K562 (cell line): ENCODE measurements at regions not wholly inside any gene's neighbourhood (a gene's known extent, or its start where the extent isn't known, plus 50 kb on each side); places are given as distances from the start of the nearest gene placed in this dataset.
"Not testable (repeated sequence)": the region's sequence is repeated elsewhere in the genome, so short reads cannot be mapped to it uniquely, and the experiment has no call there.

ENCODE experiments used
- ATAC-seq: fragments of 200-7000 bp; cut with Tn5 transposase; 3 replicates; pipeline ENCODE4 v1.9.1; 2020; ENCODE audit warnings: moderate library complexity
- BruUV-seq: library from RNA; stranded (reverse); fragments of 400-500 nt; replicated peaks from 2 replicates; lab custom pipeline; 2021; lab: Mats Ljungman, UMichigan
- CTCF ChIA-PET: fragments of 300-600 bp; formaldehyde crosslinking; extraction: SDS; loops from one replicate; lab custom pipeline; 2021; ENCODE audit warnings: low intra/inter-chr PET ratio; lab: Yijun Ruan, JAX
- POLR2A ChIA-PET: fragments of 300-600, 350-650 bp; sonication (Branson Sonifier 250); formaldehyde crosslinking; extraction: SDS; loops from one replicate; lab custom pipeline; 2021; ENCODE audit warnings: antibody characterized with exemption, inconsistent platforms; lab: Yijun Ruan, JAX
- DNase-seq, 4 experiments: peaks; one replicate each; pipeline versions ENCODE4 v3.0.0 to v3.0.0-alpha.2; 2011 to 2018; ENCODE audit warnings: low spot score in 3 of 4, mixed read lengths in 3 of 4; ENCODE audit errors: extremely low read depth in 1 of 4
- FAIRE-seq: peaks from 2 replicates; lab custom pipeline; 2011; peaks lifted over from hg19 to GRCh38; lab: Jason Lieb, UNC
- H2AFZ ChIP-seq: 2 replicates; pipeline ENCODE4 v1.6.0; 2011; ENCODE audit warnings: low read depth, low read length, control low read depth, inconsistent platforms
- H3K27ac ChIP-seq: fragments of 200-600 bp; 3 replicates; pipeline ENCODE4 v1.8.0; 2011; ENCODE audit warnings: low read depth, mild to moderate bottlenecking, control low read depth, inconsistent platforms, low read length, moderate library complexity, mixed read lengths; ENCODE audit errors: extremely low read depth
- H3K27me3 ChIP-seq, 2 experiments: fragments of 300-600 bp in 1 of 2; 2 replicates in 1 of 2; 3 replicates in 1 of 2; pipeline versions ENCODE4 v1.6.0 to v1.8.0; 2011; ENCODE audit warnings: inconsistent platforms in 2 of 2, low read length in 2 of 2, mild to moderate bottlenecking in 1 of 2, mixed read lengths in 1 of 2, moderate library complexity in 1 of 2; ENCODE audit not compliant: control insufficient read depth in 2 of 2, insufficient read depth in 2 of 2
- H3K36me3 ChIP-seq: fragments of 300-600 bp; 3 replicates; pipeline ENCODE4 v1.8.0; 2011; ENCODE audit warnings: mild to moderate bottlenecking, low read length, inconsistent platforms; ENCODE audit not compliant: control insufficient read depth, insufficient read depth
- H3K4me1 ChIP-seq, 2 experiments: fragments of 200-600 bp in 1 of 2; replicated peaks in 1 of 2; 2 replicates in 1 of 2; 3 replicates in 1 of 2; pipeline versions ENCODE4 v1.5.1 to v1.8.0; 2011; ENCODE audit warnings: inconsistent platforms in 2 of 2, low read length in 2 of 2, mild to moderate bottlenecking in 1 of 2, mixed read lengths in 1 of 2, moderate library complexity in 1 of 2; ENCODE audit not compliant: control insufficient read depth in 2 of 2, insufficient read depth in 2 of 2
- H3K4me2 ChIP-seq: 2 replicates; pipeline ENCODE4 v1.6.1; 2011; ENCODE audit warnings: low read length, control low read depth, inconsistent platforms, mixed read lengths; ENCODE audit not compliant: insufficient read depth
- H3K4me3 ChIP-seq: fragments of 200-600 bp; sonication (generic), shearing (Covaris generic); 2 replicates; pipeline ENCODE4 v1.5.1; 2016; ENCODE audit warnings: control low read depth, inconsistent platforms
- H3K79me2 ChIP-seq: fragments of 200-600 bp; 3 replicates; pipeline ENCODE4 v1.8.0; 2011; ENCODE audit warnings: low read length, inconsistent platforms; ENCODE audit not compliant: control insufficient read depth, insufficient read depth
- H3K9ac ChIP-seq, 2 experiments: 2 replicates each; pipeline versions ENCODE4 v1.6.0 to v1.6.1; 2011; ENCODE audit warnings: low read depth in 2 of 2, low read length in 2 of 2, control low read depth in 1 of 2, inconsistent platforms in 1 of 2, mild to moderate bottlenecking in 1 of 2, mixed read lengths in 1 of 2; ENCODE audit not compliant: insufficient read depth in 1 of 2
- H3K9me1 ChIP-seq: one replicate; pipeline ENCODE4 v1.6.0; 2011; ENCODE audit warnings: inconsistent platforms, mild to moderate bottlenecking, low read length, moderate library complexity; ENCODE audit not compliant: control insufficient read depth, insufficient read depth
- H3K9me3 ChIP-seq: replicated peaks from 2 replicates; pipeline ENCODE4 v1.5.1; 2011; ENCODE audit warnings: low read depth, low read length, inconsistent platforms; ENCODE audit not compliant: control insufficient read depth, insufficient read depth
- H4K20me1 ChIP-seq: replicated peaks from 2 replicates; pipeline ENCODE4 v1.6.1; 2011; ENCODE audit warnings: low read length, inconsistent platforms, mixed read lengths; ENCODE audit not compliant: control insufficient read depth, insufficient read depth
- BCL6 ChIP-seq: fragments of 250-450 bp; sonication (Bioruptor Pico); IDR thresholded peaks from 2 replicates; pipeline ENCODE4 v1.4.0; 2020
- CTCFL ChIP-seq: IDR thresholded peaks from 2 replicates; pipeline ENCODE4 v1.6.1; 2011; ENCODE audit warnings: borderline replicate concordance, low read depth, mild to moderate bottlenecking, moderate library complexity, low read length; ENCODE audit not compliant: insufficient read depth, poor library complexity, severe bottlenecking
- MAFF ChIP-seq: IDR thresholded peaks from 2 replicates; pipeline ENCODE4 v1.6.1; 2012; ENCODE audit warnings: low read length, improper control_type of control experiment
- MITF ChIP-seq: IDR thresholded peaks from 2 replicates; pipeline ENCODE4 v1.6.1; 2014; ENCODE audit warnings: antibody characterized with exemption
- TCF15 ChIP-seq: fragments of 250-450 bp; sonication (Bioruptor Pico); IDR thresholded peaks from 2 replicates; pipeline ENCODE4 v1.8.0; 2022; ENCODE audit warnings: moderate library complexity, mild to moderate bottlenecking, inconsistent platforms
- TEAD2 ChIP-seq: fragments of 450-650 bp; IDR thresholded peaks from 2 replicates; pipeline ENCODE4 v1.6.1; 2016; ENCODE audit warnings: missing genetic modification characterization, control low read depth, missing compliant biosample characterization
- WGBS: fragments of 100-300 bp; shearing (Covaris generic); methylation state at CpG from one replicate; pipeline ENCODE4 v1.1.6; 2016; ENCODE audit warnings: low coverage, mixed read lengths; ENCODE audit not compliant: insufficient coverage; ENCODE audit errors: missing lambda C conversion rate; 5-methylcytosine and 5-hydroxymethylcytosine counted together
- in situ Hi-C: fragments of 300-500 bp; cut with MboI; formaldehyde crosslinking; loops from 4 replicates; pipeline ENCODE4 v1.15.0; 2018; ENCODE audit warnings: inconsistent platforms, mixed read lengths
- intact Hi-C: fragments of 100-400 bp; cut with micrococcal nuclease; formaldehyde crosslinking; loops from 2 replicates; pipeline ENCODE4 v1.14.2; 2022

- Histone ChIP-seq H4K20me1 (no peaks in the 10 kb centered on the region), H3K9me1 (no peaks in the 10 kb centered on the region), H3K4me1 (no peaks in the 10 kb centered on the region), H3K9ac (no peak overlapping the region), H3K79me2 (no peaks in the 10 kb centered on the region), H3K36me3 (no peaks in the 10 kb centered on the region), H3K27ac (no peak overlapping the region), H2AFZ (no peak overlapping the region), H3K27me3 (no peaks in the 10 kb centered on the region; a peak in 1 of 5 replicates), H3K9me3 (no peaks in the 10 kb centered on the region), H3K4me3 (no peak overlapping the region), H3K4me2 (no peak overlapping the region)
- TF ChIP-seq MITF = no peak
- TF ChIP-seq CTCFL = no peak
- no peak for TF ChIP-seq TEAD2 (tag)
- TF ChIP-seq BCL6 (CRISPR knock-in tag) = no peak
- no peak for TF ChIP-seq MAFF
- no peak for TF ChIP-seq TCF15
- in situ Hi-C loops (no loop called here), intact Hi-C loops (loop anchor here (5.0 kb wide), 1 partner anchor 42 kb away; no protein-coding TSS in a partner anchor)
- BruUV-seq = no TSS peak
- ChIA-PET POLR2A (interaction anchor here (1.1 kb wide), 1 partner anchor 10 kb away, joined by 3 read pairs; no protein-coding TSS in a partner anchor), CTCF (interaction anchor here (0.7 kb wide), 1 partner anchor 342 kb away, joined by 3 read pairs; no protein-coding TSS in a partner anchor)
- DNase-seq (no peak), ATAC-seq (no peak), FAIRE-seq (no peak)
Observed at GRCh38 chr1:221549815-221550214, 192.1 kb downstream of the DUSP10 start.

GRCh38 chr1:221552792-221553191 lies 189.1 kb downstream of the DUSP10 start:
- intact Hi-C loops = loop anchor here (5.0 kb wide), 1 partner anchor 40 kb away; no protein-coding TSS in a partner anchor
- H3K9ac ChIP-seq, H3K4me3 ChIP-seq, FAIRE-seq, H3K27ac ChIP-seq, H3K36me3 ChIP-seq, H3K27me3 ChIP-seq, H3K79me2 ChIP-seq, POLR2A ChIA-PET, ATAC-seq, H3K4me2 ChIP-seq, H2AFZ ChIP-seq, CTCF ChIA-PET, BruUV-seq, H3K9me1 ChIP-seq, in situ Hi-C loops, DNase-seq, H4K20me1 ChIP-seq, H3K4me1 ChIP-seq, H3K9me3 ChIP-seq: not testable (repeated sequence)
- WGBS = 10% methylated on average over 8 of the region's 8 CpGs
